ENCODE measurements at regions not wholly inside any gene's neighbourhood (a gene's known extent, or its start where the extent isn't known, plus 50 kb on each side); places are given as distances from the start of the nearest gene placed in this dataset.
"Not testable (repeated sequence)": the region's sequence is repeated elsewhere in the genome, so short reads cannot be mapped to it uniquely, and the experiment has no call there.

- CTCF ChIA-PET (ENCODE audit: low intra/inter-chr PET ratio, low total read pairs); H3K4me2 ChIP-seq (ENCODE audit: low read depth, low read length); H3K79me2 ChIP-seq (ENCODE audit: insufficient read depth, low read length); H3K27ac ChIP-seq (ENCODE audit: extremely low read length, insufficient read depth, low read length); H2AFZ ChIP-seq (ENCODE audit: low read length); intact Hi-C loops (cut with micrococcal nuclease; ENCODE audit: unreplicated experiment); H4K20me1 ChIP-seq (ENCODE audit: insufficient read depth, low read length); DNase-seq (ENCODE audit: low spot score); in situ Hi-C loops (cut with HindIII; ENCODE audit: extremely low pct_ligation_motif_present, low pct_unique_long_range_greater_than_20kb); H3K9ac ChIP-seq (ENCODE audit: insufficient read depth, low read depth, low read length); H3K9me3 ChIP-seq (ENCODE audit: low read length); H3K36me3 ChIP-seq (replicated peaks in 1 of 2; ENCODE audit: control insufficient read depth in 1 of 2, insufficient read depth in 2 of 2, low read length in 2 of 2); H3K4me3 ChIP-seq (replicated peaks in 1 of 3; ENCODE audit: insufficient read depth in 1 of 3, low read depth in 2 of 3, low read length in 3 of 3); ATAC-seq; POLR2A ChIA-PET; BruUV-seq (replicated peaks); H3K27me3 ChIP-seq (ENCODE audit: control insufficient read depth in 1 of 2, insufficient read depth in 2 of 2, low read length in 2 of 2); FAIRE-seq; H3K4me1 ChIP-seq (ENCODE audit: insufficient read depth, low read length): not testable (repeated sequence)
- 96% methylated on average over 8 of the region's 8 CpGs for WGBS (ENCODE audit: low lambda C conversion rate)
Measured at GRCh38 chr1:149638481-149638880, 54.8 kb downstream of the PPIAL4C start.

DNA sequence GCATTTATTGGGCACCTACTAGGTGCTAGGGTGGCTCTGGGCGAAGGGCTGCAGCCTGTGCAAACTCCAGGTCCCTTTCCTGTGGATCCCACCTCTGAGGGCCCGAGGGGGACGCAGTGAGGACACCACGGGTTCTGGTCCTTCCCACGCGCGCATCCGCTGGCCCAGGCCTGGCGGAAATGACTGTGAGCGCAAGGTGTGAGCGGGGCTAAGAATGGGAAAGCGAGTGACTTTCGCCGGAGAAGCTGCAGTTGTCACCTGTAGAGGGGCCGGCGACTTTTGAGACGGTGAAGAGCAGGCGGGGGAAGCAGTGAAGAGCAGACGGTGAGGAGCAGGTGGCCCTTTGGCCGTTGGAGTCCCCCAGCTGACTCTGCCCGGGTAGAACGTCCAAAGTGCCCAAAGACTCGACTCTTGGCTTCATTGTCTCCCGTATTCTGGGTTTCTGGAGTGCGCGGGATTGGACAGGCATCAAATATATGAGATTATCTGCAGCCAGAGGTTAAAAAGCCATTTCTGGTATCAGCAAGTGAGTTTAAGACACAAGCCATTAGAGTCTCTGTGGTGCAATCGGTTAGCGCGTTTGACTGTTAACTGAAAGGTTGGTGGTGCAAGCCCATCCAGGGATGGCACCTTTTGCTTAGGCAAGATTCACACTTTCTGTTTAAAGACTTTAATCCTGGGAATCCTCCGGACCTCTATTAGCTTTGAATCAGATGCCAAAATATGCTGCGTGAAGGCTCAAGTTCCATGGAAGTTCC, 55.4 kb downstream of the PPIAL4C start:
- POLR2A ChIA-PET; H3K36me3 ChIP-seq (replicated peaks in 1 of 2; ENCODE audit: control insufficient read depth in 1 of 2, insufficient read depth in 2 of 2, low read length in 2 of 2); H3K4me3 ChIP-seq (replicated peaks in 1 of 3; ENCODE audit: insufficient read depth in 1 of 3, low read depth in 2 of 3, low read length in 3 of 3); FAIRE-seq; H3K79me2 ChIP-seq (ENCODE audit: insufficient read depth, low read length); ATAC-seq; H3K4me1 ChIP-seq (ENCODE audit: insufficient read depth, low read length); H3K4me2 ChIP-seq (ENCODE audit: low read depth, low read length); H3K27ac ChIP-seq (ENCODE audit: extremely low read length, insufficient read depth, low read length); intact Hi-C loops (cut with micrococcal nuclease; ENCODE audit: unreplicated experiment); DNase-seq (ENCODE audit: low spot score); H2AFZ ChIP-seq (ENCODE audit: low read length); in situ Hi-C loops (cut with HindIII; ENCODE audit: extremely low pct_ligation_motif_present, low pct_unique_long_range_greater_than_20kb); CTCF ChIA-PET (ENCODE audit: low intra/inter-chr PET ratio, low total read pairs); H3K9ac ChIP-seq (ENCODE audit: insufficient read depth, low read depth, low read length); H3K9me3 ChIP-seq (ENCODE audit: low read length); BruUV-seq (replicated peaks); H4K20me1 ChIP-seq (ENCODE audit: insufficient read depth, low read length); H3K27me3 ChIP-seq (ENCODE audit: control insufficient read depth in 1 of 2, insufficient read depth in 2 of 2, low read length in 2 of 2): not testable (repeated sequence)
- WGBS (ENCODE audit: low lambda C conversion rate) = 91% methylated on average over 23 of the region's 31 CpGs

- DNase-seq (ENCODE audit: low spot score); H3K27me3 ChIP-seq (ENCODE audit: control insufficient read depth in 1 of 2, insufficient read depth in 2 of 2, low read length in 2 of 2); BruUV-seq (replicated peaks); H3K36me3 ChIP-seq (replicated peaks in 1 of 2; ENCODE audit: control insufficient read depth in 1 of 2, insufficient read depth in 2 of 2, low read length in 2 of 2); ATAC-seq; in situ Hi-C loops (cut with HindIII; ENCODE audit: extremely low pct_ligation_motif_present, low pct_unique_long_range_greater_than_20kb); POLR2A ChIA-PET; H3K9me3 ChIP-seq (ENCODE audit: low read length); intact Hi-C loops (cut with micrococcal nuclease; ENCODE audit: unreplicated experiment); H3K4me3 ChIP-seq (replicated peaks in 1 of 3; ENCODE audit: insufficient read depth in 1 of 3, low read depth in 2 of 3, low read length in 3 of 3); H3K79me2 ChIP-seq (ENCODE audit: insufficient read depth, low read length); H3K27ac ChIP-seq (ENCODE audit: extremely low read length, insufficient read depth, low read length); CTCF ChIA-PET (ENCODE audit: low intra/inter-chr PET ratio, low total read pairs); H3K9ac ChIP-seq (ENCODE audit: insufficient read depth, low read depth, low read length); H4K20me1 ChIP-seq (ENCODE audit: insufficient read depth, low read length); H2AFZ ChIP-seq (ENCODE audit: low read length); H3K4me1 ChIP-seq (ENCODE audit: insufficient read depth, low read length); H3K4me2 ChIP-seq (ENCODE audit: low read depth, low read length); FAIRE-seq: not testable (repeated sequence)
- 15% methylated on average over 4 of the region's 4 CpGs for WGBS (ENCODE audit: low lambda C conversion rate)
Measured at GRCh38 chr1:149641179-149641578, 57.5 kb downstream of the PPIAL4C start.

All from HepG2 (cell line).